H1 (cell line): ENCODE measurements at regions not wholly inside any gene's neighbourhood (a gene's known extent, or its start where the extent isn't known, plus 50 kb on each side); places are given as distances from the start of the nearest gene placed in this dataset.

Experiments
- CTCF ChIA-PET: fragments of 300-600 bp; sonication (Branson Sonifier 250); formaldehyde crosslinking; loops from one replicate; lab custom pipeline; 2021; ENCODE audit not compliant: partially characterized antibody; lab: Charles Lee
- POLR2A ChIA-PET: fragments of 300-600 bp; sonication (Branson Sonifier 250); formaldehyde crosslinking; loops from one replicate; lab custom pipeline; 2021; ENCODE audit warnings: inconsistent platforms; ENCODE audit not compliant: partially characterized antibody; lab: Charles Lee
- DNase-seq, 2 experiments: peaks; one replicate each; pipeline versions ENCODE4 v3.0.0 to v3.0.0-alpha.2; 2010 to 2022; ENCODE audit warnings: low spot score in 2 of 2, low read depth in 1 of 2, mixed read lengths in 1 of 2
- FAIRE-seq: peaks from 2 replicates; lab custom pipeline; 2011; peaks lifted over from hg19 to GRCh38; lab: Jason Lieb, UNC
- H2AFZ ChIP-seq: 2 replicates; pipeline ENCODE4 v1.8.1; 2012; ENCODE audit warnings: low read length, inconsistent platforms
- H2AK5ac ChIP-seq: 2 replicates; pipeline ENCODE4 v1.6.1; 2013; ENCODE audit warnings: low read depth, low read length
- H2BK120ac ChIP-seq: replicated peaks from 2 replicates; pipeline ENCODE3; 2013; ENCODE audit warnings: low read depth, low read length, inconsistent platforms
- H2BK12ac ChIP-seq: 2 replicates; pipeline ENCODE4 v1.6.1; 2013; ENCODE audit warnings: low read depth, low read length
- H2BK15ac ChIP-seq: 2 replicates; pipeline ENCODE4 v1.6.1; 2013; ENCODE audit warnings: low read length
- H2BK20ac ChIP-seq: 2 replicates; pipeline ENCODE4 v1.6.1; 2013; ENCODE audit warnings: low read length
- H2BK5ac ChIP-seq: 2 replicates; pipeline ENCODE4 v1.6.1; 2013; ENCODE audit warnings: low read depth, low read length
- H3K14ac ChIP-seq: 2 replicates; pipeline ENCODE4 v1.6.1; 2013; ENCODE audit warnings: inconsistent platforms; ENCODE audit not compliant: insufficient read length
- H3K18ac ChIP-seq: 2 replicates; pipeline ENCODE4 v1.6.1; 2013; ENCODE audit warnings: low read length; ENCODE audit errors: extremely low read depth
- H3K23ac ChIP-seq: 2 replicates; pipeline ENCODE4 v1.6.1; 2013; ENCODE audit warnings: inconsistent platforms; ENCODE audit not compliant: insufficient read length
- H3K23me2 ChIP-seq: 2 replicates; pipeline ENCODE4 v1.6.1; 2013; ENCODE audit warnings: low read depth, low read length
- H3K27ac ChIP-seq: 2 replicates; pipeline ENCODE4 v1.6.1; 2011; ENCODE audit warnings: low read depth, low read length, inconsistent platforms
- H3K27me3 ChIP-seq, 4 experiments: replicated peaks in 1 of 4; 1 replicate in 1 of 4; 2 replicates in 3 of 4; pipeline versions ENCODE4 v1.6.1 to v1.8.1; 2011 to 2013; ENCODE audit warnings: low read length in 3 of 4, mild to moderate bottlenecking in 3 of 4, inconsistent platforms in 2 of 4, mixed read lengths in 2 of 4, moderate library complexity in 1 of 4; ENCODE audit not compliant: control insufficient read depth in 3 of 4, insufficient read depth in 3 of 4; ENCODE audit errors: extremely low read depth in 1 of 4
- H3K36me3 ChIP-seq, 4 experiments: 2 replicates each; pipeline versions ENCODE4 v1.6.1 to v1.8.1; 2011 to 2013; ENCODE audit warnings: mild to moderate bottlenecking in 4 of 4, low read length in 3 of 4, moderate library complexity in 2 of 4, control low read depth in 1 of 4, inconsistent platforms in 1 of 4; ENCODE audit not compliant: insufficient read depth in 4 of 4, control insufficient read depth in 2 of 4
- H3K4ac ChIP-seq: replicated peaks from 2 replicates; pipeline ENCODE3; 2013; ENCODE audit warnings: low read length, low read depth, mixed read lengths, inconsistent platforms; ENCODE audit not compliant: insufficient read length
- H3K4me1 ChIP-seq, 4 experiments: replicated peaks in 1 of 4; 1 replicate in 1 of 4; 2 replicates in 3 of 4; pipeline versions ENCODE4 v1.6.1 to v1.8.1; 2011 to 2013; ENCODE audit warnings: low read length in 3 of 4, inconsistent platforms in 2 of 4, mixed read lengths in 1 of 4; ENCODE audit not compliant: insufficient read depth in 4 of 4, control insufficient read depth in 3 of 4
- H3K4me2 ChIP-seq, 2 experiments: 2 replicates each; pipeline versions ENCODE4 v1.6.1 to v1.8.1; 2011 to 2013; ENCODE audit warnings: low read depth in 2 of 2, low read length in 2 of 2, control low read depth in 1 of 2, inconsistent platforms in 1 of 2, mild to moderate bottlenecking in 1 of 2; ENCODE audit not compliant: insufficient read depth in 1 of 2
- H3K4me3 ChIP-seq, 4 experiments: fragments of 200-600, 300-600 bp in 1 of 4; sonication (generic), shearing (Covaris generic), sonication (Bioruptor Twin) in 1 of 4; 2 replicates each; pipeline versions ENCODE4 v1.5.1 to v1.8.1; 2011 to 2016; ENCODE audit warnings: low read length in 4 of 4, low read depth in 3 of 4, control low read depth in 2 of 4, inconsistent platforms in 2 of 4, mild to moderate bottlenecking in 2 of 4, mixed read lengths in 1 of 4, moderate library complexity in 1 of 4; ENCODE audit not compliant: insufficient read depth in 2 of 4; ENCODE audit errors: extremely low read depth in 1 of 4
- H3K56ac ChIP-seq: replicated peaks from 2 replicates; pipeline ENCODE3; 2013; ENCODE audit warnings: low read depth, mild to moderate bottlenecking, mixed read lengths, low read length, inconsistent platforms; ENCODE audit not compliant: insufficient read length
- H3K79me1 ChIP-seq: 2 replicates; pipeline ENCODE4 v1.6.1; 2013; ENCODE audit warnings: low read depth, low read length, control low read depth
- H3K79me2 ChIP-seq, 2 experiments: 2 replicates each; pipeline versions ENCODE4 v1.6.1 to v1.8.1; 2012 to 2013; ENCODE audit warnings: low read length in 2 of 2, mild to moderate bottlenecking in 2 of 2, inconsistent platforms in 1 of 2; ENCODE audit not compliant: insufficient read depth in 2 of 2, control insufficient read depth in 1 of 2
- H3K9ac ChIP-seq, 4 experiments: replicated peaks in 1 of 4; 1 replicate in 1 of 4; 2 replicates in 3 of 4; pipeline versions ENCODE4 v1.6.1 to v1.8.1; 2011 to 2013; ENCODE audit warnings: low read depth in 3 of 4, low read length in 3 of 4, control low read depth in 2 of 4, mild to moderate bottlenecking in 2 of 4, moderate library complexity in 2 of 4, inconsistent platforms in 1 of 4; ENCODE audit errors: extremely low read depth in 1 of 4
- H3K9me3 ChIP-seq, 2 experiments: 2 replicates each; pipeline versions ENCODE4 v1.6.1 to v1.8.1; 2012 to 2013; ENCODE audit warnings: mild to moderate bottlenecking in 2 of 2, moderate library complexity in 2 of 2, control low read depth in 1 of 2, inconsistent platforms in 1 of 2, low read depth in 1 of 2, low read length in 1 of 2, mixed read lengths in 1 of 2; ENCODE audit not compliant: insufficient read depth in 2 of 2
- H4K20me1 ChIP-seq, 2 experiments: replicated peaks in 1 of 2; 2 replicates each; pipeline versions ENCODE3 to v1.8.1; 2011 to 2013; ENCODE audit warnings: inconsistent platforms in 2 of 2, low read length in 2 of 2, mild to moderate bottlenecking in 1 of 2; ENCODE audit not compliant: insufficient read depth in 2 of 2, control insufficient read depth in 1 of 2
- H4K5ac ChIP-seq: 2 replicates; pipeline ENCODE4 v1.6.1; 2013; ENCODE audit warnings: low read length, low read depth, mixed read lengths, inconsistent platforms; ENCODE audit not compliant: insufficient read length
- H4K8ac ChIP-seq: 2 replicates; pipeline ENCODE4 v1.8.0; 2013; ENCODE audit warnings: mild to moderate bottlenecking, moderate library complexity, low read length, inconsistent platforms; ENCODE audit not compliant: insufficient read depth; ENCODE audit errors: extremely low read depth
- H4K91ac ChIP-seq: replicated peaks from 2 replicates; pipeline ENCODE3; 2013; ENCODE audit warnings: low read length, mixed read lengths, inconsistent platforms; ENCODE audit not compliant: insufficient read length
- ATF3 ChIP-seq: IDR thresholded peaks from 2 replicates; pipeline ENCODE4 v1.6.1; 2011; ENCODE audit warnings: low read depth, mild to moderate bottlenecking, low read length; ENCODE audit not compliant: insufficient read depth
- BCL11A ChIP-seq, 2 experiments: IDR thresholded peaks; one replicate each; pipeline ENCODE4 v1.6.1; 2011; ENCODE audit warnings: low read depth in 2 of 2, low read length in 2 of 2, mild to moderate bottlenecking in 2 of 2
- BRCA1 ChIP-seq: IDR thresholded peaks from 2 replicates; pipeline ENCODE4 v1.6.1; 2012; ENCODE audit warnings: low read depth, low read length, improper control_type of control experiment
- CBX5 ChIP-seq: fragments of 300-800, 300-1000 bp; sonication (generic); IDR thresholded peaks from 2 replicates; pipeline ENCODE4 v1.7.1; 2016; ENCODE audit warnings: antibody characterized with exemption, low read length, low read depth
- EZH2 ChIP-seq: fragments of 200-600 bp; sonication (generic); IDR thresholded peaks from 2 replicates; pipeline ENCODE4 v1.7.1; 2012; ENCODE audit warnings: low read depth, mild to moderate bottlenecking, moderate library complexity, low read length, inconsistent platforms; ENCODE audit not compliant: severe bottlenecking
- NANOG ChIP-seq: IDR thresholded peaks from 2 replicates; pipeline ENCODE4 v1.6.1; 2011; ENCODE audit warnings: low read length, low read depth, mild to moderate bottlenecking, inconsistent platforms; ENCODE audit not compliant: insufficient read depth, poor library complexity, severe bottlenecking
- NRF1 ChIP-seq: IDR thresholded peaks from 2 replicates; pipeline ENCODE4 v1.6.1; 2011; ENCODE audit warnings: mild to moderate bottlenecking, low read depth, low read length, improper control_type of control experiment
- RXRA ChIP-seq: IDR thresholded peaks from 2 replicates; pipeline ENCODE4 v1.6.1; 2011; ENCODE audit warnings: low read depth, mild to moderate bottlenecking, low read length, moderate library complexity; ENCODE audit not compliant: insufficient read depth
- SP1 ChIP-seq: IDR thresholded peaks from 2 replicates; pipeline ENCODE4 v1.6.1; 2011; ENCODE audit warnings: low read depth, low read length
- TEAD4 ChIP-seq: IDR thresholded peaks from 2 replicates; pipeline ENCODE4 v1.6.1; 2012; ENCODE audit warnings: low read depth, low read length, inconsistent platforms, mixed read lengths
- WGBS, 2 experiments: shearing (Covaris generic) in 1 of 2; methylation state at CpG; one replicate each; pipeline versions ENCODE4 v1.1.6 to v1.1.7; 2013 to 2015; ENCODE audit warnings: low lambda C conversion rate in 2 of 2, mixed read lengths in 2 of 2, inconsistent platforms in 1 of 2, low coverage in 1 of 2, missing lambda C conversion rate in 1 of 2; ENCODE audit not compliant: insufficient replicate concordance in 2 of 2, insufficient coverage in 1 of 2, insufficient read length in 1 of 2; ENCODE audit errors: extremely low coverage in 1 of 2, missing lambda C conversion rate in 1 of 2; 5-methylcytosine and 5-hydroxymethylcytosine counted together

GRCh38 chr4:79764120-79764519 lies 308.9 kb downstream of the ANTXR2 start:
- no peak for DNase-seq
- CTCF ChIA-PET, result no interaction called here
- H2AFZ ChIP-seq, result no peak overlapping the region

More at GRCh38 chr4:79764120-79764519, 308.9 kb downstream of the ANTXR2 start:
- no peaks in the 10 kb centered on the region for H3K79me2 ChIP-seq
- no peaks in the 10 kb centered on the region for H3K23me2 ChIP-seq
- no peak overlapping the region for H3K23ac ChIP-seq
- TF ChIP-seq CBX5 (no peak), NRF1 (no peak), ATF3 (no peak), BRCA1 (no peak), NANOG (no peak), TEAD4 (no peak), SP1 (no peak), BCL11A (IDR thresholded peaks at IDR 0.05; ENCODE audit: low read depth in 2 of 2, low read length in 2 of 2) (no peak), EZH2 (no peak), RXRA (no peak)
- TF ChIP-seq, all 59 proteins: peak for 0
- Histone ChIP-seq H3K9ac (no peak overlapping the region), H2BK12ac (no peak overlapping the region), H3K36me3 (no peaks in the 10 kb centered on the region), H3K27ac (no peak overlapping the region), H2BK15ac (no peak overlapping the region), H4K91ac (no peak overlapping the region), H3K4me2 (no peak overlapping the region), H3K14ac (no peak overlapping the region), H3K27me3 (no peaks in the 10 kb centered on the region), H2BK120ac (no peak overlapping the region), H4K5ac (no peak overlapping the region), H3K9me3 (peaks cover 0 to 8% of the 10 kb centered on the region in 2 experiments; a peak in 1 of 4 replicates), H2AK5ac (no peak overlapping the region), H3K4ac (no peak overlapping the region), H4K20me1 (no peaks in the 10 kb centered on the region), H3K56ac (no peak overlapping the region), H3K4me1 (no peaks in the 10 kb centered on the region), H3K79me1 (no peaks in the 10 kb centered on the region), H4K8ac (no peak overlapping the region), H3K4me3 (no peak overlapping the region), H2BK20ac (no peak overlapping the region), H2BK5ac (no peak overlapping the region), H3K18ac (no peak overlapping the region)
- no peak for FAIRE-seq
- POLR2A ChIA-PET, result no interaction called here
- 91% methylated on average over 2 of the region's 2 CpGs; no CpG with 5 or more reads in 1 of the 2 experiments for WGBS, 2 experiments
